Breast epithelium (tissue), 3 donors: ENCODE measurements at regions not wholly inside any gene's neighbourhood (a gene's known extent, or its start where the extent isn't known, plus 50 kb on each side); places are given as distances from the start of the nearest gene placed in this dataset.

Source experiments
- POLR2A ChIP-seq: fragments of 450-650 bp; IDR thresholded peaks from one replicate; pipeline ENCODE4 v1.6.1; 2016; ENCODE audit warnings: antibody characterized with exemption, mild to moderate bottlenecking, moderate library complexity
- POLR2AphosphoS5 ChIP-seq, 3 donors: sonication (generic); formaldehyde crosslinking; IDR thresholded peaks; one replicate each; pipeline ENCODE4 v1.6.1; 2017; ENCODE audit warnings: antibody characterized with exemption in 3 of 3
- TF ChIP-seq, protein P1 (sequence below), 3 donors: fragments of 450-650 bp; IDR thresholded peaks; one replicate each; pipeline ENCODE4 v1.5.1; 2016 to 2017; ENCODE audit warnings: antibody characterized with exemption in 3 of 3, mild to moderate bottlenecking in 3 of 3, moderate library complexity in 3 of 3

- TF ChIP-seq, protein P1, sequence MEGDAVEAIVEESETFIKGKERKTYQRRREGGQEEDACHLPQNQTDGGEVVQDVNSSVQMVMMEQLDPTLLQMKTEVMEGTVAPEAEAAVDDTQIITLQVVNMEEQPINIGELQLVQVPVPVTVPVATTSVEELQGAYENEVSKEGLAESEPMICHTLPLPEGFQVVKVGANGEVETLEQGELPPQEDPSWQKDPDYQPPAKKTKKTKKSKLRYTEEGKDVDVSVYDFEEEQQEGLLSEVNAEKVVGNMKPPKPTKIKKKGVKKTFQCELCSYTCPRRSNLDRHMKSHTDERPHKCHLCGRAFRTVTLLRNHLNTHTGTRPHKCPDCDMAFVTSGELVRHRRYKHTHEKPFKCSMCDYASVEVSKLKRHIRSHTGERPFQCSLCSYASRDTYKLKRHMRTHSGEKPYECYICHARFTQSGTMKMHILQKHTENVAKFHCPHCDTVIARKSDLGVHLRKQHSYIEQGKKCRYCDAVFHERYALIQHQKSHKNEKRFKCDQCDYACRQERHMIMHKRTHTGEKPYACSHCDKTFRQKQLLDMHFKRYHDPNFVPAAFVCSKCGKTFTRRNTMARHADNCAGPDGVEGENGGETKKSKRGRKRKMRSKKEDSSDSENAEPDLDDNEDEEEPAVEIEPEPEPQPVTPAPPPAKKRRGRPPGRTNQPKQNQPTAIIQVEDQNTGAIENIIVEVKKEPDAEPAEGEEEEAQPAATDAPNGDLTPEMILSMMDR (IDR thresholded peaks at IDR 0.05): no peak
- no peak for TF ChIP-seq POLR2AphosphoS5 (IDR thresholded peaks at IDR 0.05)
- no peak for TF ChIP-seq POLR2A
Observed at GRCh38 chr17:70261170-70261569, 91.8 kb downstream of the KCNJ2 start.
